NT2/D1 (cell line): ENCODE measurements at regions not wholly inside any gene's neighbourhood (a gene's known extent, or its start where the extent isn't known, plus 50 kb on each side); places are given as distances from the start of the nearest gene placed in this dataset.

Experiments
- DNase-seq: peaks from one replicate; pipeline ENCODE4 v3.0.0-alpha.2; 2011; ENCODE audit warnings: low read depth, low spot score
- H3K27me3 ChIP-seq: 2 replicates; pipeline ENCODE4 v1.6.0; 2011; ENCODE audit warnings: mild to moderate bottlenecking; ENCODE audit not compliant: insufficient read length, insufficient read depth
- H3K36me3 ChIP-seq: 2 replicates; pipeline ENCODE4 v1.6.1; 2011; ENCODE audit warnings: mild to moderate bottlenecking, low read length, mixed read lengths; ENCODE audit not compliant: insufficient read depth, insufficient read length
- H3K4me1 ChIP-seq: 2 replicates; pipeline ENCODE4 v1.5.1; 2011; ENCODE audit not compliant: insufficient read depth, insufficient read length
- H3K4me3 ChIP-seq: 2 replicates; pipeline ENCODE4 v1.5.1; 2011; ENCODE audit warnings: low read depth; ENCODE audit not compliant: insufficient read length
- H3K9ac ChIP-seq: 2 replicates; pipeline ENCODE4 v1.6.0; 2011; ENCODE audit warnings: low read depth; ENCODE audit not compliant: insufficient read length
- H3K9me3 ChIP-seq: 2 replicates; pipeline ENCODE4 v1.5.1; 2011; ENCODE audit warnings: mild to moderate bottlenecking, low read length; ENCODE audit not compliant: insufficient read depth
- SUZ12 ChIP-seq: IDR thresholded peaks from 2 replicates; pipeline ENCODE4 v1.6.1; 2011; ENCODE audit not compliant: insufficient read length, insufficient read depth; ENCODE audit errors: extremely low read depth
- YY1 ChIP-seq: IDR thresholded peaks from 2 replicates; pipeline ENCODE4 v1.6.1; 2011; ENCODE audit not compliant: insufficient read length, insufficient read depth
- ZNF274 ChIP-seq: IDR thresholded peaks from 2 replicates; pipeline ENCODE4 v1.6.1; 2011; ENCODE audit warnings: mild to moderate bottlenecking, low read depth, low read length

DNA sequence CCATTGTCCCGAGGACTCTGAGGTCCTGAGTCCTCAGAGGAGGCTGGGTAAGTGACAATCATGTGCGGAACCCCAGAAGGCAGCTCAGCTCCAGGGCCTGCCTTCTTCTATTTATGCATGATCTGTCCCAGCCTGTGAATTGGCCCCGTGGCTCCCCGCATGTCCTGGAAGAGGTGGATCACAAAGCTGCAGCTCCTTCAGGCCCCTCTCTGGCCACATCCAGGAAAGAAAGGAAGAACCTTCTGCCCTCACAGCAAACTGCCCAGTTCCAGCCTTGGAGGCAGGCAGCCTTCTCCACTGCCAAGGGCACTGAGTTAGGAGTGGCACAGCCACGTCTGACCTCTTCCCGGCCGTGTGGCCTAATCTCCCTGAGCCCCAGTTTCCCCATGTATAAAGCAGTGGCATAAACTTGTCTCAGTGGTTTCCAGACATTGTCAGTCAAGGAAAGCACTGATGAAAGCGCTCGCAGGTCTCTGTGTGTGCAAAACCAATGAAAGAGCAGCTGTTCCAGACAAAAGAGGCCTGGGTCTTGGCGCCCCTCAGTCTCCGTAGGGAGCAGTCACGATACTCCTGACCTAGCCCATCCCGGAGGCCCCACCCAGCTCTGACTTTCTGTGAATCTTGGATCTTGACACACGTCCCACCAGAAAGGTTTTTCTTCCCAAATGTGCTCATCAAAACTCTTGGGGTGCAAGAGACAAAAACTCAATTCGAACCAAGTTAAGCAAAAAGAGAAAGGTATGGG is 497.3 kb downstream of the SHQ1 start:
- no peaks in the 10 kb centered on the region for H3K27me3 ChIP-seq
- H3K36me3 ChIP-seq: no peaks in the 10 kb centered on the region
- H3K9ac ChIP-seq: no peak overlapping the region
- DNase-seq: no peak
- H3K4me1 ChIP-seq: peaks cover 7% of the 10 kb centered on the region
- no peak for TF ChIP-seq ZNF274
- no peak for TF ChIP-seq YY1
- no peak for TF ChIP-seq SUZ12
- no peaks in the 10 kb centered on the region for H3K9me3 ChIP-seq
- no peak overlapping the region for H3K4me3 ChIP-seq

DNA sequence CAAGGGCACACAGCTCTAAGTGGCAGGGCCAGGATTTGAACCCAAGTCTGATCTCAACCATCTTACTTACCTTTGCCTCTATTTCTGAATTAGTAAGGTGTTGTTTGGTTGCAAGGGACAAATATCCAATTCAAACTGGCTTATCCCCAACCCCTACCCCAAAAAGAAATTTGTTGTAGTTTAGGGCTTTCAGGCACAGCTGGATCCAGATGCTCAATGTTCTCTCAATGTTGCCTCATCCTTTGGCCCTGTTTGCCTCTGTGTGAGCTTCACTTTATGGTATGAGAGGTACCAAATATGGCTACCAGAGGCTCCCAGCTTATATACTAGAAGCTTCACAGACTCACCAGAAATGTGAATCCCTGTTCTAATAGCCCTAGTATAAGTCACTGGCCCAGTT is 499.9 kb downstream of the SHQ1 start:
- H3K4me1 ChIP-seq: peaks cover 7% of the 10 kb centered on the region
- H3K9me3 ChIP-seq: no peaks in the 10 kb centered on the region
- H3K36me3 ChIP-seq: no peaks in the 10 kb centered on the region
- no peak overlapping the region for H3K9ac ChIP-seq
- TF ChIP-seq YY1 (no peak), ZNF274 (no peak), SUZ12 (no peak)
- no peak for DNase-seq
- H3K4me3 ChIP-seq: no peak overlapping the region
- H3K27me3 ChIP-seq: no peaks in the 10 kb centered on the region

GRCh38 chr3:72347819-72348319 is 500.4 kb downstream of the SHQ1 start:
- no peaks in the 10 kb centered on the region for H3K36me3 ChIP-seq
- H3K9ac ChIP-seq: peak overlapping the region; percentile 12
- no peak for DNase-seq
- no peaks in the 10 kb centered on the region for H3K9me3 ChIP-seq
- peaks cover 7% of the 10 kb centered on the region for H3K4me1 ChIP-seq
- H3K27me3 ChIP-seq: no peaks in the 10 kb centered on the region
- H3K4me3 ChIP-seq: no peak overlapping the region
- TF ChIP-seq SUZ12: no peak
- TF ChIP-seq YY1: no peak
- TF ChIP-seq ZNF274: no peak

DNA sequence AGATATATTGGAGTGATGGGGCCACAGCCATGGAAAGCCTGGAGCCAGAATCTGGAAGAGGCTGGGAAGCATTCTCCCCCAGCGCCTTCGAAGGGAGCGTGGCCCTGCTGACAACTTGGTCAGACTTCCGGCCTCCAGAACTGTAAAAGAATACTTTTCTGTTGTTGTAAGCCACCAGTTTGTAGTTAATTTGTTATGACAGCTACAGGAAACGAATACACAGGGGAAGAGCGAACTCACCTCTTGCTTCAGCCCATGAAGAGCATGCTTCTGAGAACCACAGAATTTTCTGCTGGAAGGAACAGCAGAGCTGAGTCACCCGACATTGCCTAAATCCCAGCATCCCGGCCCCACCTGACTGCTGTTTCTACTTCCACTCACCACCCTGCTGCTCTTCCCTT is 501.7 kb downstream of the SHQ1 start:
- Histone ChIP-seq H3K27me3 (no peaks in the 10 kb centered on the region), H3K9me3 (no peaks in the 10 kb centered on the region), H3K36me3 (no peaks in the 10 kb centered on the region), H3K4me3 (no peak overlapping the region), H3K4me1 (peaks cover 16% of the 10 kb centered on the region), H3K9ac (no peak overlapping the region)
- TF ChIP-seq SUZ12 (no peak), ZNF274 (no peak), YY1 (no peak)
- DNase-seq: no peak

DNA sequence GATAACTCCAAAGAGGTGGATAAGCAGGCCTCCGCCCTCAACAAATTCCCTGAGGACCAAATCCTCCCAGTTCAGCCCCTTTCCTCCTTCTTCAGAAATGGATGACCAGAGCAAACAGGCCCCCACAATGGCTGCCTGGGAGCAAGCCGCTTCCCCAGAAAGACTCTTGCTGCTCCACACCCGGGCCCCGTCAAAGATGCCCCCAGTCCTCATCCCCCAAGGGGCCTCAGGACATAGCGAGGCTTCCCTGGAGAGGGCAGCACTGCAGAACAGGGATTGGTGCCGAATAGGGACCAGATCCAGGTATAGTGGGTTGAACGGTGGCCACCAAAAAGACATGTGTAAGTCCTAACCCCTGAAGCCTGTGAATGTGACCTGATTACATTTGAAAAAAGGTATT is 502.3 kb downstream of the SHQ1 start:
- Histone ChIP-seq H3K4me1 (peaks cover 16% of the 10 kb centered on the region), H3K36me3 (no peaks in the 10 kb centered on the region), H3K9ac (no peak overlapping the region), H3K27me3 (no peaks in the 10 kb centered on the region), H3K4me3 (no peak overlapping the region), H3K9me3 (no peaks in the 10 kb centered on the region)
- TF ChIP-seq ZNF274 (no peak), YY1 (no peak), SUZ12 (no peak)
- DNase-seq: no peak

DNA sequence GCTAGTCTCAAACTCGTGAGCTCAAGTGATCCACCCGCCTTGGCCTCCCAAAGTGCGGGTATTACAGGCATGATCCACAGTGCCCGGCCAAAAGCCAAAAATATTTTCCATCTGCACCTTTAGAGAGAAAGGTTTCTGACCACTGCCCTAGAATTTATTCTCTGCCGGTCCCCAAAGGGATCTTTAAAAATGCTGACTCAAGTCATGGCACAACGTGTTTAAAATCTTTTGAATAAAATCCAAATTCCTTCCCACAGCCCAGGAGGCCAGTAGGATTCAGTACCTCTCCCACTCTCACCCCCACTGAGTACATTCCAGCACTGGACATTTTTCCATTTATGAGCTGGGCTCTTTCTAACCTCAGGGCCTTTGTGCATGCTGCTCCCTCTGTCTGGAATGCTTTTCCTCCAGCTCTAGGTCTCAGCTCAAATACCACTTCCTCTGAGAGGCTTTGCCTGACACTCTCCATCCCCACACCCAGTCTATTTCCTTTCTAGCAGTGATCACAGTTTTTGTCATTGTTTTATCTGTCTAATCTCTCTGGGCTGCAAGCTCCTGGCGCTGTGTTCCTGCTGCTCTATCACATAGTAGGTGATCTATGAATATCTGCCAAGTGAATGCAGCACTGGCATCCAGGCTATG is 502.9 kb downstream of the SHQ1 start:
- no peak overlapping the region for H3K4me3 ChIP-seq
- no peak for DNase-seq
- TF ChIP-seq SUZ12 (no peak), YY1 (no peak), ZNF274 (no peak)
- H3K36me3 ChIP-seq: no peaks in the 10 kb centered on the region
- peaks cover 16% of the 10 kb centered on the region for H3K4me1 ChIP-seq
- H3K9me3 ChIP-seq: no peaks in the 10 kb centered on the region
- H3K9ac ChIP-seq: no peak overlapping the region
- no peaks in the 10 kb centered on the region for H3K27me3 ChIP-seq

DNA sequence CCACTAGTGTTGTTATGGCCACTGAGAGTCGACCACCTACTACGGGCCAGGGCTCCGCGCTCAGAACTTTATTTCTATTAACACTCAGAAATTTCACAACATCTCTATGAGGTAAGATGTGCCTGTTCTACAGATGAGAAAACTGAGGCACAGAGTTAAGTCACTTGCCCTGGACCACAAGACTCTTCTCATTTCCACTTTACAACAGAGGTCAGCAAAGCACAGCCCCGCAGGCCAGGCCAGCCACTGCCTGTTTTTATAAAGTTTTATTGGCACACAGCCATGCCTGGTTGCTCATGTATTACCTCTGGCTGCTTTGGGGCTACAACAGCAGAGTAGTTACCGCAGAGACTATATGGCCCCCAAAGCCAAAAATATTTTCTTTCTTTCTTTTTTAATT is 503.6 kb downstream of the SHQ1 start:
- TF ChIP-seq YY1 (no peak), SUZ12 (no peak), ZNF274 (no peak)
- Histone ChIP-seq H3K4me1 (peaks cover 12% of the 10 kb centered on the region), H3K27me3 (no peaks in the 10 kb centered on the region), H3K4me3 (no peak overlapping the region), H3K36me3 (no peaks in the 10 kb centered on the region), H3K9ac (no peak overlapping the region), H3K9me3 (no peaks in the 10 kb centered on the region)
- no peak for DNase-seq
